ENCODE measurements at regions not wholly inside any gene's neighbourhood (a gene's known extent, or its start where the extent isn't known, plus 50 kb on each side); places are given as distances from the start of the nearest gene placed in this dataset.
"Not testable (repeated sequence)": the region's sequence is repeated elsewhere in the genome, so short reads cannot be mapped to it uniquely, and the experiment has no call there.

DNA sequence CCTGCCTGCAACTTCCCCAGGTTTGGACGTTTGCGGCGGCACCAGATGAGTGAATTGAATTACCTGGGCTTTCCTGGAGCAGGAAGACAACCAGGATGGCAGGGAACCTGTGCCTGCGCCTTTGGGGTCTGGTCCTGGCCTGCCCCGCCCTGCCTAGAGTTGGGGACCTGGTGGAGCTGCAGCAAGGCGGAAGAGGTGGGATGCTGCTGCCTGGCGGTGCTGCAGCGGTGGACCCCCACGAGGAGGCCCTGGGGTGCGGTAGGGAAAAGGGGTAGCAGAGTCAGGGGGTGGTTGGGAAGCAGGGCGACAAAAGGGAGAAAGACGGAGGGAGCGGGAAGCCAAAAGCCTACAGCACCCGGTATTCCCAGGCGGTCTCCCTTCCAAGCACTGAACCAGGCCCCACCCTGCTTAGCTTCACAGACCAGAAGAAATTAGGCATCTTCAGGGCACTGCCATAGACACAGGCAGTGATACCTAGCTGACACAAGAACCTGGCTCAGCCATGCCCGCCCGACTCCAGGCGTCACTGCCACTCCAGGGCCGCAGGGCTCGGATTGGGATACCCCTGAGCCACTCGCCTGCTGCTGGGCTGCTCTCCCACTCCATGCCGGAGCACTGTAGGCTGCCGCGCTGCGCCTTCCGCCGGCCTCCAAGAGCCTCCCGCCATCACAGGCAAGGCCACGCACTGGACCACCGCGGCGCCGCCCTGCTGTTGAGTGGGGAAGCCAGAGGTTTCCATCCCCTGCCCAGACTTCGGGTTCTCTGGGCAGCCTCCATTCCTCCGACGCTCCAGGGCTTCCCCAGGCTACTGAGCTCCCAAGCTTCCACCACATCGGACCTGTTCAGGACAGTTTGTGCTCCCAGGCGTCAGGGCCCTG, 155.2 kb upstream of the ALG10B start:
- TF ChIP-seq, protein P1, sequence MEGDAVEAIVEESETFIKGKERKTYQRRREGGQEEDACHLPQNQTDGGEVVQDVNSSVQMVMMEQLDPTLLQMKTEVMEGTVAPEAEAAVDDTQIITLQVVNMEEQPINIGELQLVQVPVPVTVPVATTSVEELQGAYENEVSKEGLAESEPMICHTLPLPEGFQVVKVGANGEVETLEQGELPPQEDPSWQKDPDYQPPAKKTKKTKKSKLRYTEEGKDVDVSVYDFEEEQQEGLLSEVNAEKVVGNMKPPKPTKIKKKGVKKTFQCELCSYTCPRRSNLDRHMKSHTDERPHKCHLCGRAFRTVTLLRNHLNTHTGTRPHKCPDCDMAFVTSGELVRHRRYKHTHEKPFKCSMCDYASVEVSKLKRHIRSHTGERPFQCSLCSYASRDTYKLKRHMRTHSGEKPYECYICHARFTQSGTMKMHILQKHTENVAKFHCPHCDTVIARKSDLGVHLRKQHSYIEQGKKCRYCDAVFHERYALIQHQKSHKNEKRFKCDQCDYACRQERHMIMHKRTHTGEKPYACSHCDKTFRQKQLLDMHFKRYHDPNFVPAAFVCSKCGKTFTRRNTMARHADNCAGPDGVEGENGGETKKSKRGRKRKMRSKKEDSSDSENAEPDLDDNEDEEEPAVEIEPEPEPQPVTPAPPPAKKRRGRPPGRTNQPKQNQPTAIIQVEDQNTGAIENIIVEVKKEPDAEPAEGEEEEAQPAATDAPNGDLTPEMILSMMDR (conservative IDR thresholded peaks at IDR 0.05), result no peak
- no peak for TF ChIP-seq ZFX (IDR thresholded peaks at IDR 0.05)
- H3K27ac ChIP-seq, result no peak overlapping the region

DNA sequence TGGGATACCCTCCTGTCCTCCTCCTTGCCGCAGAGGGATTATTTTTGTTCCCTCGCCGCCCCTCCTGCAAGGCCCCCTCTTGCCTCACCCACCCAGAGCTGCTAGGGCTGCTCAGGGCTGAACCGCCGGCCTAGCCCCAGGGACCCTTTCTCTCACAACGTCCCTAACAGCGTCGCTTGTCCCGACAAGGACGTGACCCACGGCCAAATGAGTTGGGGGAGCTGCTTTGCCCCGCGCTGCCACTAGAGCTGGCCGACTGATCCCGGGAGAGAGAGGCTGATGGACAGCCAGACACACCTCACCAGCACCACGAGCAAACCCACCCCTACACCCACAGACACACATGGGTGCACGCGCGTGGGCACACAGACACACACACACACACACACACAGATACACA, 154.6 kb upstream of the ALG10B start:
- TF ChIP-seq ZFX (IDR thresholded peaks at IDR 0.05), result no peak
- TF ChIP-seq, protein P1 (conservative IDR thresholded peaks at IDR 0.05), result no peak
- no peak overlapping the region for H3K27ac ChIP-seq

DNA sequence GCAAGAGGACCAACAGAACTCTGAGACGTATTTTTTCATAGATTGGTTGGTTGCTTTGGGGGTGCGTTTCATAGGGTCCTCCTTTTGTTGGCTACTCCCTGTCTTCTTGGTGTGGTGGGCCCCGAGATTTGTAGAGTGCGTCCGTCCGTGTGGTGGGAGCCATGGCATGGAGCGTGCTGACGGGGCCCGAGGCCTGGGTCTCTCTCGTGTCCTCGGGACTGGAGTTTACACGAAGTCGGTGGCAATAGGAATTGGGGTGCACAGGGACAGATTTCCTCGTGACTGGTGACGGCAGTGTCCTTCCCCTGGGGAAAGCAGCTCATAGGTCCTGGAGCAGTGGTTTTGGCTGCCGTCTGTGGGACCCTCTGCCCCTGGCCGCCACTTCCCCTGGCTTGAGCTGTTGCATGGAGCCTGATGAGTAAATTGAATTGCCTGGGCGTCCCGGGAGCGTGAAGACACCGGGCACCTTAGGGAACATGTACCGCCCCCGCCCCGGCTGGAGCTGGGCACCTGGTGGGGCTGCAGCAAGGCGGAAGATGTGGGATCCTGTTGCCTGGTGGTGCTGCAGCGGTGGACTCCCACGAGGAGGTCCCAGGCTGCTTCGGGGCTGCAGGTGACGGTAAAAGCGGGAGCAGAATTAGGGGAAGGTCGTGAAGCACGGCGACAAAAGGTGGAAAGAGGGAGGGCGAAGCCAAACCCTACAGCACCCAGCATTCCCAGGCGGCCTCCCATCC, 153.7 kb upstream of the ALG10B start:
- H3K27ac ChIP-seq, result no peak overlapping the region
- TF ChIP-seq, protein P1 (conservative IDR thresholded peaks at IDR 0.05), result no peak
- no peak for TF ChIP-seq ZFX (IDR thresholded peaks at IDR 0.05)

DNA sequence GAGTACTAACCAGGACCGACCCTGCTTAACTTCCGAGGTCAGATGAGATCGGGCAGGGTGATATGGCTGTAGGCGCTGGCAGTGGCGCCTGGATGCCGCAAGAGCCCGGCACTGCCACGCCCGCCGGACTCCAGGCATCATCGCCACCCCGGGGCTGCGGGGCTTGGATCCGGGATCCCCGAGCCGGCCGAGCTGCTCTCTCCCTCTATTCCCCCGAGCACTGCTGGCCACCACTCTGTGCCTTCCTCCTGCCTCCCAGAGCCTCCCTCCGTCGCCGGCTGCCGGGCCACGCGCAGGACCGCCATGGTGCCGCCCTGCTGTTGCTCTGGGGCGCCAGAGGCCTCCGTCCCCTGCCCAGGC, 153.2 kb upstream of the ALG10B start:
- TF ChIP-seq ZFX (IDR thresholded peaks at IDR 0.05), result no peak
- TF ChIP-seq, protein P1 (conservative IDR thresholded peaks at IDR 0.05), result no peak
- no peak overlapping the region for H3K27ac ChIP-seq

DNA sequence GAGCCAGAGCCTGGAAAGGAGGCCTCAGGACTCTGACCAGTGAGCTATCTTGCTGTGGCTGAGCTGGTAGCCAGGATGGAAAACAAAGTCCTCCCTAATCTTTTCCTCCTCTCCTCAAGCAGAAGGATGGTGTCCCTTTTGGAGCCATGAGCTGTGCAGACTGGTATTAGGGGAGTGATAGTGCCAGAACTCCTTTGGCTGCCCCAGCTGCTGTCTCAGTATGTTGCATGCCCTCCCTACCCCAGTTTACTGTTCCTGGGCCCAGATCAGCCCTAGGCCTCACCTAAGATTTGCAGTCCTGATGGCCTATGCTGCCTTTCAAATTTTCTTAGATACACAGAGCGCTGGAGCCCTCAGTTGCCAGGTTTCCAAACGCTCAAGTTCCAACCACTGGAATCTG, 150.3 kb upstream of the ALG10B start:
- no peak overlapping the region for H3K27ac ChIP-seq
- TF ChIP-seq ZFX (IDR thresholded peaks at IDR 0.05), result no peak
- TF ChIP-seq, protein P1 (conservative IDR thresholded peaks at IDR 0.05), result no peak

DNA sequence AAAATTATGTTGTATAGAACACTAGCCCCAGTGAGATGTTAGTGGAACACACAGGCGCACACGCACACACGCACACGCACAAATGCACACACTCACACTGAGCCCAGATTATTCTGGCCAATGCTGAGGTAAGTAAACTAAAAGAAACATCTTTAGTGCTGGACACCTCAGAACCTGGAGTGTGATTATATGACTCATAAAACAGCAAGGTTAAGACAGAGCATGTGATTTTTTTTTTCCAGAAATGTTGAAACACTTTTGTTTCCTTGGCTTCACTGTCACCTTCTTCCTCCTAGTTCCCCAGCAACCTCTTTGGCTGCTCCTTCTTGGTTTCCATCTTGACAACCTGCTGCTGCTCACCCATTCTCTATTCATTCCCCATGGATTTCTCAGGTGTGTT, 141.0 kb upstream of the ALG10B start:
- no peak overlapping the region for H3K27ac ChIP-seq
- no peak for TF ChIP-seq ZFX (IDR thresholded peaks at IDR 0.05)
- TF ChIP-seq, protein P1 (conservative IDR thresholded peaks at IDR 0.05), result no peak

DNA sequence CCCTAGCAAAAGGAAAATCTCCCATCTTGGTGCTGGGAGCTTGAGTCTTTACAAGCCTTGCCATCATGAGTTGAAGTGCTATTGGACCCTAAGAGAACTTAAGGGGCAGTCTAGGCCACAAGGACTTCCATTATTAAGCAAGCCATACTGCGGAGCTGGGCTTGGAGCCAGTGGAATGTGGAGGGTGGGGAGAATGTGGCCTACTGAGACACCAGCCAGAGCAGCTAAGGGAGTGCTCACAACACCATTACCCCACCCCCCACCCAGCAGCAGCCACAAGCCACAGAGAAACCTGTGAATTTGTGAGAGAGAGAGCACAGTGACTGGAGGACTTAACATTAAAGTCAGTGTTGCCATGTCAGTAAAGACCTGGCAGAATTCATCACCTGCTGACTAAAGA, 133.0 kb upstream of the ALG10B start:
- H3K27ac ChIP-seq, result not testable (repeated sequence)

DNA sequence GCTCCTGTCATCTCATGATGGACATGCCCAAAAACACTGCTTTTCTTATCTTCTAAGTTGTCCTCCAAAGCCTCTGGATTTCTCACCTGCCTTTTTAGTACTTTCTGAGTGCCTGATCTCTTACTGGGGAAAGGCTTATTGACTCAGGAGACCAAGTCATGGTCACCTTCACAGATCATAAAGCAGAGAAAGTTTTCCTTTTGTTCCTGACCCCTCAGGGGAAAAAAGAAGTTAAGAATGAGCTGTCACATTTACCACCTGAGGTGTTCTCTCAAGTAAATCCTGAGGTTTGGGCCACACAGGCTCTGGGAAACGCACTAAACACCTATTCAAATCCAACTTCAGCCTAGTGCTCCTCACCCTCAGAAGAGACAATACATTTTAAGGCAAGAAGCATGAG, 119.3 kb upstream of the ALG10B start:
- H3K27ac ChIP-seq, result not testable (repeated sequence)

Measured in C4-2B (cell line).